HepG2 (cell line): ENCODE measurements at regions not wholly inside any gene's neighbourhood (a gene's known extent, or its start where the extent isn't known, plus 50 kb on each side); places are given as distances from the start of the nearest gene placed in this dataset.

Source experiments
- ATAC-seq: fragments of 200-7000 bp; cut with Tn5 transposase; 3 replicates; pipeline ENCODE4 v1.9.1; 2020; ENCODE audit warnings: mild to moderate bottlenecking, moderate library complexity
- BruUV-seq: library from RNA; stranded (reverse); fragments of 400-500 nt; replicated peaks from 2 replicates; lab custom pipeline; 2021; lab: Mats Ljungman, UMichigan
- CTCF ChIA-PET: fragments of 300-600 bp; formaldehyde crosslinking; extraction: SDS; loops from one replicate; lab custom pipeline; 2021; ENCODE audit warnings: low total read pairs, inconsistent platforms, low intra/inter-chr PET ratio; lab: Yijun Ruan, JAX
- POLR2A ChIA-PET: fragments of 350-600 bp; sonication (Branson Sonifier 250); formaldehyde crosslinking; loops from one replicate; lab custom pipeline; 2020; ENCODE audit warnings: antibody characterized with exemption, inconsistent platforms; lab: Yijun Ruan, JAX
- DNase-seq: peaks from one replicate; pipeline ENCODE4 v3.0.0-alpha.2; 2015; ENCODE audit warnings: low spot score
- FAIRE-seq: peaks from 3 replicates; lab custom pipeline; 2011; peaks lifted over from hg19 to GRCh38; lab: Jason Lieb, UNC
- H2AFZ ChIP-seq: one replicate; pipeline ENCODE4 v1.6.1; 2011; ENCODE audit warnings: low read length, inconsistent platforms
- H3K27ac ChIP-seq: fragments of 300-600 bp; 3 replicates; pipeline ENCODE4 v1.8.0; 2011; ENCODE audit warnings: mixed run types, mild to moderate bottlenecking, mixed read lengths, low read length, inconsistent platforms; ENCODE audit not compliant: insufficient read depth; ENCODE audit errors: extremely low read length
- H3K27me3 ChIP-seq, 2 experiments: fragments of 200-600 bp in 1 of 2; 2 replicates in 1 of 2; 3 replicates in 1 of 2; pipeline versions ENCODE4 v1.6.0 to v1.8.0; 2011; ENCODE audit warnings: low read length in 2 of 2, mild to moderate bottlenecking in 2 of 2, moderate library complexity in 2 of 2, inconsistent platforms in 1 of 2; ENCODE audit not compliant: insufficient read depth in 2 of 2, control insufficient read depth in 1 of 2
- H3K36me3 ChIP-seq, 2 experiments: fragments of 200-600 bp in 1 of 2; replicated peaks in 1 of 2; 2 replicates in 1 of 2; 3 replicates in 1 of 2; pipeline versions ENCODE4 v1.5.1 to v1.8.0; 2011; ENCODE audit warnings: low read length in 2 of 2, inconsistent platforms in 1 of 2; ENCODE audit not compliant: insufficient read depth in 2 of 2, control insufficient read depth in 1 of 2
- H3K4me1 ChIP-seq: 2 replicates; pipeline ENCODE4 v1.5.1; 2012; ENCODE audit warnings: low read length, inconsistent platforms; ENCODE audit not compliant: insufficient read depth
- H3K4me2 ChIP-seq: 2 replicates; pipeline ENCODE4 v1.6.0; 2011; ENCODE audit warnings: low read depth, low read length, inconsistent platforms
- H3K4me3 ChIP-seq, 3 experiments: fragments of 200-600 bp in 1 of 3; sonication (generic), shearing (Covaris generic) in 1 of 3; replicated peaks in 1 of 3; 2 replicates each; pipeline ENCODE4 v1.5.1; 2011 to 2016; ENCODE audit warnings: low read length in 3 of 3, inconsistent platforms in 2 of 3, low read depth in 2 of 3, mild to moderate bottlenecking in 2 of 3, control low read depth in 1 of 3, mixed read lengths in 1 of 3; ENCODE audit not compliant: insufficient read depth in 1 of 3
- H3K79me2 ChIP-seq: one replicate; pipeline ENCODE4 v1.6.1; 2011; ENCODE audit warnings: low read length, inconsistent platforms; ENCODE audit not compliant: insufficient read depth
- H3K9ac ChIP-seq: 2 replicates; pipeline ENCODE4 v1.6.0; 2011; ENCODE audit warnings: mild to moderate bottlenecking, low read depth, low read length, inconsistent platforms; ENCODE audit not compliant: insufficient read depth
- H3K9me3 ChIP-seq: 2 replicates; pipeline ENCODE4 v1.5.1; 2012; ENCODE audit warnings: mild to moderate bottlenecking, low read length
- H4K20me1 ChIP-seq: 2 replicates; pipeline ENCODE4 v1.6.0; 2011; ENCODE audit warnings: inconsistent platforms, mild to moderate bottlenecking, low read length, moderate library complexity; ENCODE audit not compliant: insufficient read depth
- BRD4 ChIP-seq: sonication (generic); formaldehyde crosslinking; IDR thresholded peaks from 2 replicates; pipeline ENCODE4 v1.4.0; 2020; ENCODE audit warnings: missing genetic modification reagents
- CHD4 ChIP-seq: fragments of 200-600 bp; sonication (generic); IDR thresholded peaks from 2 replicates; pipeline ENCODE4 v1.7.0; 2017; ENCODE audit warnings: mild to moderate bottlenecking, low read length, borderline replicate concordance
- CREBL2 ChIP-seq: sonication (generic); formaldehyde crosslinking; IDR thresholded peaks from 2 replicates; pipeline ENCODE4 v1.8.1; 2023; ENCODE audit warnings: missing genetic modification reagents, mild to moderate bottlenecking, borderline replicate concordance
- FOXO1 ChIP-seq: sonication (generic); formaldehyde crosslinking; IDR thresholded peaks from 2 replicates; pipeline ENCODE4 v1.4.0; 2020; ENCODE audit warnings: missing genetic modification reagents
- HDAC1 ChIP-seq: sonication (generic); formaldehyde crosslinking; IDR thresholded peaks from 2 replicates; pipeline ENCODE4 v1.5.1; 2020; ENCODE audit warnings: mild to moderate bottlenecking, missing genetic modification reagents
- KDM5B ChIP-seq: sonication (generic); formaldehyde crosslinking; IDR thresholded peaks from 2 replicates; pipeline ENCODE4 v1.4.0; 2020; ENCODE audit warnings: missing genetic modification reagents, mild to moderate bottlenecking, borderline replicate concordance
- MED1 ChIP-seq: sonication (generic); formaldehyde crosslinking; IDR thresholded peaks from 2 replicates; pipeline ENCODE4 v1.4.0; 2020; ENCODE audit warnings: missing genetic modification reagents
- MLLT10 ChIP-seq: sonication (generic); formaldehyde crosslinking; IDR thresholded peaks from 2 replicates; pipeline ENCODE4 v1.4.0; 2020; ENCODE audit warnings: missing genetic modification reagents
- SCMH1 ChIP-seq: sonication (generic); formaldehyde crosslinking; IDR thresholded peaks from 2 replicates; pipeline ENCODE4 v1.9.0; 2021; ENCODE audit warnings: missing genetic modification reagents, mild to moderate bottlenecking, borderline replicate concordance
- ZNF143 ChIP-seq: sonication (generic); formaldehyde crosslinking; IDR thresholded peaks from 2 replicates; pipeline ENCODE4 v1.4.0; 2020; ENCODE audit warnings: missing genetic modification reagents
- ZNF207 ChIP-seq: fragments of 450-650 bp; IDR thresholded peaks from 2 replicates; pipeline ENCODE4 v1.6.1; 2016; ENCODE audit warnings: antibody characterized with exemption, borderline replicate concordance
- ZNF407 ChIP-seq: sonication (generic); formaldehyde crosslinking; IDR thresholded peaks from one replicate; pipeline ENCODE4 v1.5.1; 2020; ENCODE audit warnings: mild to moderate bottlenecking, missing genetic modification reagents; ENCODE audit errors: not compliant biosample characterization
- ZNF598 ChIP-seq: sonication (generic); formaldehyde crosslinking; IDR thresholded peaks from 2 replicates; pipeline ENCODE4 v1.5.1; 2020; ENCODE audit warnings: mild to moderate bottlenecking, missing genetic modification reagents, borderline replicate concordance
- ZNF615 ChIP-seq: sonication (generic); formaldehyde crosslinking; IDR thresholded peaks from 2 replicates; pipeline ENCODE4 v1.5.0; 2020; ENCODE audit warnings: mild to moderate bottlenecking, missing genetic modification reagents, borderline replicate concordance
- ZNF891 ChIP-seq: sonication (generic); formaldehyde crosslinking; IDR thresholded peaks from 2 replicates; pipeline ENCODE4 v1.5.0; 2020; ENCODE audit warnings: mild to moderate bottlenecking, missing genetic modification reagents
- WGBS: methylation state at CpG from one replicate; pipeline ENCODE4 v1.1.6; 2017; ENCODE audit warnings: low lambda C conversion rate; 5-methylcytosine and 5-hydroxymethylcytosine counted together
- in situ Hi-C: cut with HindIII; loops from 2 replicates; pipeline ENCODE4 v1.10.0; 2017; ENCODE audit warnings: low pct_unique_long_range_greater_than_20kb; ENCODE audit not compliant: extremely low pct_ligation_motif_present
- intact Hi-C: fragments of 100-400 bp; cut with micrococcal nuclease; formaldehyde crosslinking; loops from one replicate; pipeline ENCODE4 v1.10.0; 2022; ENCODE audit not compliant: unreplicated experiment
- TF ChIP-seq, protein P1 (sequence below): sonication (generic); formaldehyde crosslinking; conservative IDR thresholded peaks from 2 replicates; pipeline ENCODE4 v1.8.0; 2022; ENCODE audit warnings: mild to moderate bottlenecking, moderate library complexity, missing genetic modification reagents

- Histone ChIP-seq H3K4me1 (no peaks in the 10 kb centered on the region), H3K36me3 (no peaks in the 10 kb centered on the region), H3K4me3 (no peak overlapping the region), H3K27me3 (no peaks in the 10 kb centered on the region), H3K9me3 (peaks cover 78% of the 10 kb centered on the region), H3K79me2 (no peaks in the 10 kb centered on the region), H4K20me1 (no peaks in the 10 kb centered on the region), H3K27ac (no peak overlapping the region), H3K4me2 (no peak overlapping the region), H3K9ac (no peak overlapping the region), H2AFZ (no peak overlapping the region)
- DNase-seq = no peak
- no peak for FAIRE-seq
- in situ Hi-C loops = no loop called here
- intact Hi-C loops = no loop called here
- ATAC-seq = no peak
- POLR2A ChIA-PET = no interaction called here
- 0% methylated on average over 1 of the region's 1 CpG for WGBS
- CTCF ChIA-PET = no interaction called here
- no TSS peak for BruUV-seq
- TF ChIP-seq CHD4 (no peak), HDAC1 (CRISPR knock-in tag) (no peak), BRD4 (CRISPR knock-in tag) (no peak), MLLT10 (no peak), ZNF598 (CRISPR knock-in tag) (no peak), ZNF615 (CRISPR knock-in tag) (no peak), SCMH1 (CRISPR knock-in tag) (no peak), MED1 (CRISPR knock-in tag) (no peak), ZNF207 (no peak), FOXO1 (CRISPR knock-in tag) (no peak), KDM5B (CRISPR knock-in tag) (no peak), ZNF891 (CRISPR knock-in tag) (no peak), CREBL2 (no peak), ZNF407 (no peak), ZNF143 (CRISPR knock-in tag) (no peak)
- TF ChIP-seq, protein P1, sequence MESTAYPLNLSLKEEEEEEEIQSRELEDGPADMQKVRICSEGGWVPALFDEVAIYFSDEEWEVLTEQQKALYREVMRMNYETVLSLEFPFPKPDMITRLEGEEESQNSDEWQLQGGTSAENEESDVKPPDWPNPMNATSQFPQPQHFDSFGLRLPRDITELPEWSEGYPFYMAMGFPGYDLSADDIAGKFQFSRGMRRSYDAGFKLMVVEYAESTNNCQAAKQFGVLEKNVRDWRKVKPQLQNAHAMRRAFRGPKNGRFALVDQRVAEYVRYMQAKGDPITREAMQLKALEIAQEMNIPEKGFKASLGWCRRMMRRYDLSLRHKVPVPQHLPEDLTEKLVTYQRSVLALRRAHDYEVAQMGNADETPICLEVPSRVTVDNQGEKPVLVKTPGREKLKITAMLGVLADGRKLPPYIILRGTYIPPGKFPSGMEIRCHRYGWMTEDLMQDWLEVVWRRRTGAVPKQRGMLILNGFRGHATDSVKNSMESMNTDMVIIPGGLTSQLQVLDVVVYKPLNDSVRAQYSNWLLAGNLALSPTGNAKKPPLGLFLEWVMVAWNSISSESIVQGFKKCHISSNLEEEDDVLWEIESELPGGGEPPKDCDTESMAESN (CRISPR knock-in tag) = no peak
Measured at GRCh38 chr4:28918871-28919270, 1801.3 kb upstream of the PCDH7 start.
